Umbilical cord (tissue), 1 donor: ENCODE measurements at regions not wholly inside any gene's neighbourhood (a gene's known extent, or its start where the extent isn't known, plus 50 kb on each side); places are given as distances from the start of the nearest gene placed in this dataset.
A peak's percentile ranks its signal among the peaks of the same experiment; 100 is the strongest.
"Not testable (repeated sequence)": the region's sequence is repeated elsewhere in the genome, so short reads cannot be mapped to it uniquely, and the experiment has no call there.

Experiments used
- DNase-seq: peaks from one replicate; pipeline ENCODE4 v3.0.0-alpha.2; 2015; ENCODE audit warnings: low spot score

DNA sequence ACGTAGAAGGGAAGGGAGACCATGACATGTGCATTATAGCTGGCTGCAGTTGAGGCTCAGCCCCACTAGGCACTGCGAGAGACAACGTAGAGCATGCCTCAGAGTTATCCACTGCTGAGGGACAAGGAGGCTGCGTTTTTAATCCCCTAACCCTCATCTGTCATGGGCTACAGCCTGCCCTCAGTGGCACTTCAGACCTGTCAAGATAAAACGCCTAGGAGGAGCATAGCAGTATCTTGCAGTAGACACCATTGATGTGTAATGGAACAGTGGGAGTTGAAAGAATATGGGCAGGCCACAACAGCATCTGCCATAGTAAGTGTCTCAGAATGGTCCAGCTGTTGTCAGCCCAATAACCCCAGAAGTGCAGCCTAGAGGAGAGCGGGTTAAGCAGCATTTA is 307.0 kb upstream of the PTBP2 start:
- peak; percentile 32 for DNase-seq

DNA sequence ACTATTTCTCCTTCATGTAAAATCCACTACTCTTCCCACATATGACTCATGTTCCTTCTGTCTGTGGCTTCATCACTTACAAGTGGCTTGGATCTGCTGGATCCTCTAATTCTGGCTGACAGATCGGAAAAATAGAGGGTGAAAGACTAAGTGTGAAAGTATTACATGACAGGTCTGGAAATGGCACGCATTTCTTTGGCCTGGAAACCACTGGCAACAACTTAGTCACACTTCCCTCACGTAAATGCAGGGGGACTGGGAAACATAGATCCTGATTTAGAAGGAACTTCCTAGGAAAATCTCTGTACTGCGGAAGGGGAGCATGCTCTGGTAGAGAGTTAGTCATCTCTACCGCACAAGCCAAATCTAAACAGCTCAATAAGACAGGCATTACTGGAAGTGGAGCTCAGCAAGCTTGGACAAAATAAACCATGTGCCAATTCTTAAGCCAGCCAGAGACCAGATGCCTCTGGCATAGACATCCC is 305.4 kb upstream of the PTBP2 start:
- peak; percentile 83 for DNase-seq

DNA sequence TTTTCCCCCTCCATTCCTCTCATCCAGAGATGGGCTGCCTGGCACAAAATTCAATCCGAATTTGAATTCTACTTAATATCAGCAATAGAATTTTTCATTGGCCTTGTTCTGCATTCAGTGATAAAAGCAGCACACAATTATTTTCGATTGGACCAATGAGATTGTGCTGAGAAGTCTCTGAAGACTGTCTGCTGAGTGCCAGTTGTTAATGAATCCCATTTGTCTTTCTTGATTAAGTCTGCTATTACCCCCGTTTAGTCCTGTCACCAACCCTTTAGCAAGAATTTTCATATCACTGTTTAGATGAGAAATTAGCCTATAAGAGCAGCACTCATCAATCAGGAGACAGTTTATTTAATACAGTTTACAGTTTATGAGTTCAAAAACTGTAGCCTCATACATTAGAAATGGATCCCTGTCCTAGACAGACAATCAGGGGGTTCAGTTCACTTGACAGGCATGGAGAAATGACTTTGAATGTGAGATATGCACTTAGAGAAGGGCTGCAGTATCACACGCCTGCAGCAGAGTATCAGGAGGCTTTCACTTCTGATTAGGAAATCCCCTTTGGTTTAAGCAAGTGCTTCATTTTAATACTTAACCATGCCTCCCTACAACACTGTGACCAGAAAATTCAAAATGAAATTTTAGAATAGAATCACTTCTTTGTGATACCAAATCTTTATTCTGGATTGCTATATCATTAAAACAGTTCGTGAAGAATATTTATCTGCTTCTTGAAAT is 304.7 kb upstream of the PTBP2 start:
- peak; percentile 54 for DNase-seq

DNA sequence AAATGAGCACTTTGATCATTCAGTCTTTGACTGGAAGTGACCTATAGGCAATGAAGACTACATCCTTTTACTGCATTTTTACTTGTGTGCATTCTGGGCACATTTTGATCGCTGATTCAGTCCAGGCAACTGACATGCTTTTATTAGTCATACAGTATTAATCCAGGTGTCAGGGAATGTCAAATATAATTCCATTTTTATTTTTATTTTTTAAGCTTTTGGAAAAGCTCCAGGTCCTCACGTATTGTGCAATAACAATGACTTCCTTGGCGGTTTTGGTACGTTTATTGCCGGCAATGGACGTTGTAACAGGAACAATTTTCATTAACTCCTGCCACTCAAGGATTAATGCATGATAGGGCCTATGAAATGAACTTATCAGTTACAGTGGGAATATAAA is 302.6 kb upstream of the PTBP2 start:
- no peak for DNase-seq

DNA sequence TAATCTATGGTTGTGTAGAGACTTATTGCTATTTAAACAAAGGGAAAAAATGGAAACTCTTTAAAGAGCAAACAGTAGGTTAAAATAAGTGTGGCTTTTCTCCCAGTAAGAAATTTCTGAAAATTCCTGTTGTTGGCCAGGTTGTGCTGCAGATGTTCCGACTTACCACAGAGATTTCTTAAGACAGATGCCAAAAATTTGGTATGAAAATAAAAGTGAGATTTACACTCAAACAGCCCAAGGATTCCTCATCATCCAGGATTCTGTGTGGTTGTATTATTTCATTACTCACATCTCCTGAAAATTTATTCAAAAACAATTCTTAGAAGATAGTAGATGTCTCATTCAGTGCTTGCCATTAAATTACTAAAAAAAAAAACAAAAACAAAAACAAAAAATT is 296.7 kb upstream of the PTBP2 start:
- no peak for DNase-seq

DNA sequence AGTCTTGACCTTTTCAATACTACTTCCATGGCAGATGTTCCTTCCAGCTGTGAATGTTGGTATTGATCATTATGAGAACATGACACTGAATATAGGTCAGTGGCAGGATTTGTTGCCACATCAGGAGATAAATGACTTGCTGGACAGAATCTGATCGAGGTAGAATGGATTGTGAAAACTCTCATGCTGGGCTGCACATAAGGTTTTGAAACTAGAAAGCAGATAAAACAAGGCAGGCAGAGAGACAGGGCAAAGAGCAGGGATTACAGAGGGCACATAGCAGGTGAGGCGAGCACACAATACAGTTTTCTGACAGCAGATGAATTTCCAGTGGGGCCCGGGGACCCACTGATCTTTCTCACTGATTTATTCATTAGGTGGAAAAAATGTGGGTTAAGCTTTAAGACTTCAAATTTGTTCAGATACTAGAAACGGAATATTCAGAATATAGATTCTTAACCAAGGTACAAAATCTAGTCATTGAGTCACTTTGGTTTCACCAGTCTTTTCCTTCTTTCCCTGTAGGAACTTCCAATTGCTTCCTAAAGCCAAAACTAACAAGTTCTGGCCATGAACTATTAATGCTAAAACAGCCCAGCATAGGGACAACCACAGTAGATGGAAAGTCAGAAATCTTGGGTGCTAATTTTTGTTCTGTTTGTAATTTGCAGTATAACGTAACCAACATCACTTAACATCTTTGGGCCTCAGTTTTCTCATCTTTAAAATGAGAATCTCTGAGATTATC is 296.0 kb upstream of the PTBP2 start:
- no peak for DNase-seq

DNA sequence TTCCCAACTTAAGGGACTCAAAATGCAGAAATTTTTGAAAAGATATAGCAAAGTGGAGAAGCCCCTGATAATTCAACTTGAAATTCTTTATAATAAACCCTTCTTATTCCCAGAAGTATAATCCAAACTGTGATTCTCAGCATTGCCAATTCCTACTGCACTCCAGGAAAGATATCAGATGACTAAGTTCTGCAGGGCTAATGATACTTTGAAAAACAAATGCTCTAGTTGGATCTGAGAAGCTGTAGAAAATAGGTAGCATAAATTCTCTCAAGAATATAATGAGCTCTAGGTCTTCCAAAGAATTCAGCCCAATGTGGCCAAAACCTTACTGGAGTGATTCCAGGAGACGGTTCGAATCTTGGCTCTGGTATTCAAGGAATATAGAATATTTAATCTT is 294.0 kb upstream of the PTBP2 start:
- no peak for DNase-seq

DNA sequence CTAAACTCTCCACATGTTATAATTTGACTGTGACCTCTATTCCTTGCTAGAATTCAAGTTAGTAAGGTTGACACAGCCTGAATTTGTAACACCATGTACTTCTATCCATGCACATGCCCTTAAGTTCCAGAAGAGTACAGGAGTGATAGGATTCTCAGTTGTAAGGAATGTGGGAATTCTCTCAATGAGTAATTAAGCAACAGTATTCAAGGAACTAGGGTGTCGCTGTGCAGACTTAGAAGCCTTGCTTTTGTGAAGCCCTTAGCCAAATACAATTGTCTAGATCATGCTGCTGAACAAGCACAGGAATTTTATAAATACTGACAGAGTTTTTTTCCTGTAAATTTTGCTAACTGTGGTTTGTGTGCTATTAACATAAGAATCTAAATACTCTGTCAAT is 276.3 kb upstream of the PTBP2 start:
- DNase-seq = no peak

DNA sequence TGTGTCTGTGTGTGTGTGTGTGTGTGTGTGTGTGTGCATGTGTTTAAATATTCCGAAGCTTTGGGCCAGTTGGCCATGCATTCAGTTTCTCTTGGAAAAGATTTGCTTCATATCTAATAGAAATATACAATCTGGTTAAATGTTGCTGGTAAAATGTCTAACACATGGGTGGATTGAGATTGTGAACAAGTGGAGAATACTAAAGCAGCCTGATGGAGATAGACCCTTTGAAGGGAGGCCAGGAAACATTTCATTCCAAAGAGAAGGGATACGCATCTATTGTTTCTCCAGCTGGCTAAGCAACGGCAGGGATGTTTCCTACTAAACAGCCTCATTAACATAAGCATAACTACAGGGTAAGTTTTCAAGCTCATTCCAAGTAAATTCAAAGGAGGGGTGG is 257.5 kb upstream of the PTBP2 start:
- DNase-seq = no peak

DNA sequence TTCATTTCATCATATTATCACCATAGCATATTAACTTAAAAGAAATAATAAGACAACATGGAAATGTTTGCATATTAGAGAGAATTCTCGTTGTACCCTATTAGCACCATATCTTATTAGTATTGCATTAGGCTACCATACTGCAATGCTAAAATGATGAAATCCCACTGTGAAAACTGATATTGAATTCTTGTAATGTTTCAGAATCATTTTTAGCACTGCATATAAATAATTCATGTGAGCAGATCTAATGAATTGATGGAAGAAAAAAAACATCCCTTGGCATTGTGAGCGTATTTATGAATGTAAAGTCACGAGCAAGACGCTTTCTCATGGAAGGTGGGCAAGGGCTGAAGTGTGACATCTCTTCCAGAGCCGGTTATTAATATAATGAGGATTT is 257.1 kb upstream of the PTBP2 start:
- DNase-seq = no peak

DNA sequence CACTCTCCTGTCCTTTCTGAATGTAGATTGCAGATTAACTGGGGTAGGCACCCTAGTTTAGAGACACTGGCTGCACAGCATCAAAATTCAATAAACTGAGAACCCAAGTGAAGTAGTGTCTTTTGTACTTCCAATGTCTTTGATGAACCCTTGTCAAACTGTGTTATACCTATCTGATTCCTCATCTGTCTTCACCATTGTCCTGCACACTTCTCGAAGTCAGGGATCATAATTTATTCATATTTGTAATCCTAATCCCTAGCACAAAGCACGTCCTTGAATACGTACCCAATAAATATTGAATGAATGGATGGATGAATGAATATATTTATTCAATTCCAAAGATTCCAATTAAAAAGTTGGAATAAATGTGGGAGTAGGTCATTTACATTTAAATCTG is 256.6 kb upstream of the PTBP2 start:
- DNase-seq = no peak

DNA sequence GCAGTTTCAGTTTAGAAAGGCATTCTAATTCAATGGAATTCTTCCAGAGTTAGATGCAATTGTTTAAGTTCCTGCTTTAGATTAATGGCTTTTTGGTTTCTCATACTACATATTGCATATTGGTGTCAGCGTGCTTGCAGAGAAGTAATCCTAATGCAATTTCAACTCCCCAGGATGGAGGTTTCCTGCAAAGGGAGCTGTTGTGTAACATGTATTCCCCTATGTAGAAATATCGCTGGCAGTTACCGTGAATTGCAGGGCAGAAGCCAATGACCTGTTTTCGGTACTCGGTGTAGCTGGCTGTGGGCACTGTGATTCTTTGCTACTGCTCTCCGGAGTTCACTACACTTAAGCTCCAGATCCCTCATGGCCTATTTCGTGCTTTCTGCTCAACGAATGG is 256.1 kb upstream of the PTBP2 start:
- no peak for DNase-seq

DNA sequence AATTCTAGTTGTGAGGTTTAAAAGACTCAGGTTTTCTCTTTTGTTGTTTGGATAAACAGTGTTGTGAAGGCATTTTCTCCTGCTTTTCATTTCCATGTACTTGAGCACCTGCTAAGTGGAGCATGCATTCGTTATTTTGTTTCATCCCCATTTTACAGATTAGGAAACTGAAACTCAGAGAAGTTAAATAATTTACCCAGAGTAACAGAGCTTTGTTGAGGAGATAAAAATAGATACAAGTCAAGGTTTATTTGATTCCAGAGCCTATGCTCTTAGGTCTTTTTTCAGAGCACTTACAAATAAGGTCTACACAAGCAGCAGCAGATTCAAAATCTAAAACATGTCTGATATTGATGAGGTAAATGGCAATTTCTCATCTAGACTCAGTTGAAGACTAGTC is 254.7 kb upstream of the PTBP2 start:
- no peak for DNase-seq

DNA sequence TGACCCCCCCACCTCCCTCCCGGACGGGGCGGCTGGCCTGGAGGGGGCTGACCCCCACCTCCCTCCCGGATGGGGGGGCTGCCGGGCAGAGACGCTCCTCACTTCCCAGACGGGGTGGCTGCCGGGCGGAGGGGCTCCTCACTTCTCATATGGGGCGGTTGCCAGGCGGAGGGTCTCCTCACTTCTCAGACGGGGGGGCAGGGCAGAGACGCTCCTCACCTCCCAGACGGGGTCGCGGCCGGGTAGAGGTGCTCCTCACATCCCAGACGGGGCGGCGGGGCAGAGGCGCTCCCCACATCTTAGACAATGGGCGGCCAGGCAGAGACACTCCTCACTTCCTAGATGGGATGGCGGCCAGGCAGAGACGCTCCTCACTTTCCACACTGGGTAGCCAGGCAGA is 251.9 kb upstream of the PTBP2 start:
- DNase-seq = not testable (repeated sequence)

DNA sequence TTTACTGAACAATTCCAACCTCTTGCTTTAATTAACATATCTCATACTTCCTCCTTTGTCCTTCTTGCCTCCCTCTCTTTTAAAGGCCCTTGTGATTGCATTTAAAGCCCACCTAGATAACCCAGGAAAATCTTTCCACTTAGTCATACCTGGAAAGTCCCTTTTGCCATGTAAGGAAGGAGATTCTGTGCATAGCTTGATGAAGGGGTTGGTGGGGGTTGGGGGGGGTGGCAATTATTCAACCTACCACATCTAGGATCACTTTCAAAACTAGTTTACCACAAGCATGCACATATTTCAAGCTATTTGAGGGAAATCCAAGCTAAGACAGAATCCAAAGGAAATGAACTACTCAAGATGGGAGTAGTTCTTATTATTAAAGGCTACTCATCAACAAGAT is 249.1 kb upstream of the PTBP2 start:
- no peak for DNase-seq

DNA sequence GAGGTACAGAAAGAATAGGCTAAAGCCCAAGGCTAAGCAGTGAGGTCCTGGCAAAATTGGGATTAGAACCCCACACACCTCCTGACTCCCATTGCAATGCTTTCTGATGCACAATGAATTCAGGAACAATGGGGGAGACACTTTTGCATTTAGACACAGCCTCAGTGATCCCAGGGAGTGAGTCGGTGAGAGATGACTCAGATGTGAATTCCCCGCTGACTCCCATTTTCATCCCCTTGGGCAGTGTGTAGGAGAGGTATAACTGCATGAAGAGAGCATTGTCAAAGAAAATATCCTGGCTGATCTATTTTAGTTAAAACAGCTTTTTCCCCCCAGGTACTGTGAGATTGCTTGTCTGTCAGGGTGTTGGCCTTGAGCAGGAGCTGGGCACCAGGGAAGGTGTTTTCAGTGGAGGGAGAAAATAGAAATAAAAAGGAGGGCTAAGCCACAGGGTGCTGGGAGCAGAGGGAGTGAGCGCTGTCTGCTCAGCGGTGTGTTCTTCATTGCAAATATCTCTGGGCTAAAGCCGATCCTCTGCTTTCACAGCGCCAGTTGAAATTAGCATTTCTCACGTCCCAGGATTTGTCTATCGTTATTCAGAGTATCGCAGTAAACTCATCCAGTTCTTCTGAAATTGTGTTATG is 247.7 kb upstream of the PTBP2 start:
- no peak for DNase-seq

DNA sequence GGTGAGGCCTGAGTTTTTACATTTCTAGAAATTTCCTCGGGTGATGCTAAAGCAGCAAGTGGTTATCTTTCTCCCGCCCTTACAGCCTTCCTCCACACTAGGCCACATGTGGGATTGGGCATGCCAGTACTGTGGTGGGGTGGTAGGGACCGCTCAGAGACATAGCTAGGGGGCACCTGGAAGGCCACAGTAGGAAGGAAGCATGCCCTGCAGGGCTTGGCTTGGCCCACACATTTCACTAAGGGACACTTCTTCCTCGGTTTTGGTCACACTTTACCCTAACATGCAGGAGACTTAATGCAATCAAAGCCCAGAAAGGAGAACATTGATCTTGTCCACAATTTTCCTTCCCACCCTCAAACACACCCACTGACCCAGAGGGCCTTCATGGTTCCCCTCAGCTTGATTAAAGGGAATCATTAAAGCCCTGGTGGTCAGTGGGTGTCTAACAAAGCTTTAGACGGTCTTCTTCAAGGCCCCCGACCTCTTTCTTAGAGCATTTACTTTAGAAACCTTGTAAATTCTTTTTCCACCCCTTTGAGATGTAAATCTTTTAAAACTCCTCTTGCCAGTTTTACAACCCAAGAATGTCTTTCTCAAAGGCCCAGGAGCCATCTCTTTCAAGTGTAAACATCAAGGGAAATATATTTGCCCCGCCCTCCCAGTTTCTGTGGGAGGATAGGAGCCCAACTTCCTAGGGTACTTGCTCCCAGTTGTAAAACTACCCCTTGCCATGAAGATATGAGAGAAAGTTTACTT is 246.4 kb upstream of the PTBP2 start:
- no peak for DNase-seq

DNA sequence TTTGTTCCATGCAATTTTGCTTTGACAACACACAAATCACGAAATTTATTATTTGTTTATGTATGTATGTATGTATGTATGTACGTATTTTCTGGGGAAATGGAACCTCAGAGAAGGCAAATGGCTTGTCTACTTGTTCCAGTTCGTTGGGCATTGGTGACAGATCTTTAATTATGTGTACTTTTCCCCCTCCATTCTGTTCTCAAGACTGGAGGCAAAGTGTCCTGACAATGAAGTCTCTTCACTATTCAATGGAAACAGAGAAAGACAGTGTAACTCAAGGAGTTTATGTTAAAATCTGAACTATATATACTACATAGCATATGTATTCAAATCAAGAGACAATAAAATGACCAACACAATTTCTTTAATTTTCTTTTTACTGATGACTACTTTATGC is 245.7 kb upstream of the PTBP2 start:
- DNase-seq = no peak

DNA sequence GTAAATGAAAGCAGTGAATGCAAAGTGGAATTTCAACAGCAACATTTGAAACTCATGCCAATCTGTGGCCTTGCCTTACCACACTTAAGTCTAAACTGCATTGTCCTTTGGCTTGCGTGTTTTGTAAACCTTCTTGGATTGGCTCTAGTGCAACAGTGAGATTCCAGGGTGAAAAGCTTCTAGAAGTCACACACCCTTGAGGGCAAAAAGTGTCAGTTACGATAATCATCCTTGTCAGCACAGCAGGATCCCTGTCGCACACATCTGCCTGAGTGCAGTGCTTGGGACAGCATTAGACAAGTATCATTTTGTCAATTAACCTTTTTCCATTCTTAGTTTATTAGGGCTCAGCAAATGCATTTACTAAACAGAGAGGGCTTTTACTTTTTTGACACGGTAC is 243.4 kb upstream of the PTBP2 start:
- DNase-seq = no peak

DNA sequence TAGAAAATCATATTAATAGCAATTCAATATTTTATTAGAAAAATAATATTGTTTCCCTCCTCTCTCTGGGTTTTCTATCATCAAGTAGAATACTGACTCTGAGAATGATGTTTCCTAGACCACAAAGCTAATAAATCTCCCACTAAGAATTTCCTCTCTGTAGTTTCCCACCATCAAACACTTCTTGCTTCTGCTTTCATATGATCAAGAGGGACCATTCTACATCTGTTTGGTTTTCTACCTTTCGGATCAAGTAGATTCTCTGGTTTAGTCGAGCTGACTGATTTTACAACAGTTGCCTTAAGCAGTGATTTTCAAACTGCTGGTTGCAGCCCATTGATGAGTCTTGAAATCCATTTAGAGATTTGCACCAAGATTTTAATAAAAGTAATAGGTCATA is 240.2 kb upstream of the PTBP2 start:
- no peak for DNase-seq

DNA sequence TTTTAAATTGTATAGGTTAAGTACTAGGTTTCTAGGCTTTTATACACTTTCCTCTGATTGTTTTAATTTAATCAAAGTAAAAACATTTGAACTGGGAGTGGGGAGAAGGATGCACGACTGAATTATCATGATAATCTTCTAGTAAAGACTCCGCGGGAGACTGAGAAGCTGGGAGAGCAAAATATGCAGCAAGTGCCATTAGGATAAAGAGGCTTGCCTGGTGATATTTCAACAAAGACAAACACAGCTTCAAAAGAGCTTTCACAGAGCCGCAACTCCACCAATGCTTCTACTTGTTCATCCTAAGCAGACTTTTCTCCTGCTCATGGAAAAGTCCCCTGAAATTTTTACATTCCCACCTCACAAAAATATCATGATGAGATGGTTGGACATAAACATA is 239.0 kb upstream of the PTBP2 start:
- peak; percentile 21 for DNase-seq

DNA sequence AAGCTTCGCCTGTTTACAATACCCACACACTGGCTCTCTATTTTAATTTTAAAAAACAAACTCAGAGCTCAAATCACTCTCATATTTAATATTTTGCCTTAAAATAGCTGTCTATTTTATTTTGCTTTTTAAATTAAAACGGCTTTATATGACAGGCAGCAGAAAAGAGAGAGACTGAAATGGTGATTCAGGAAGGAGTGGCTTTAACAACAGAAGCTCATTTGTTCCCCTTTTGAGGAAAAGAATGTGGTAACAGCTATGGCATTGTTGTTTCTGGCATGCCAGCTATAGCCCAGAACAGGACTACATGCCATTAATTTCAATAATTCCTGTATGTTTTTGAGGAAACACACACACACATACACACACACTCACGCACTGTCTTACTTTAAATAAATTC is 234.2 kb upstream of the PTBP2 start:
- DNase-seq = no peak
